ENCODE measurements at regions not wholly inside any gene's neighbourhood (a gene's known extent, or its start where the extent isn't known, plus 50 kb on each side); places are given as distances from the start of the nearest gene placed in this dataset.

GRCh38 chr5:167894631-167895472 lies 396.6 kb upstream of the WWC1 start:
- no peak for DNase-seq

DNA sequence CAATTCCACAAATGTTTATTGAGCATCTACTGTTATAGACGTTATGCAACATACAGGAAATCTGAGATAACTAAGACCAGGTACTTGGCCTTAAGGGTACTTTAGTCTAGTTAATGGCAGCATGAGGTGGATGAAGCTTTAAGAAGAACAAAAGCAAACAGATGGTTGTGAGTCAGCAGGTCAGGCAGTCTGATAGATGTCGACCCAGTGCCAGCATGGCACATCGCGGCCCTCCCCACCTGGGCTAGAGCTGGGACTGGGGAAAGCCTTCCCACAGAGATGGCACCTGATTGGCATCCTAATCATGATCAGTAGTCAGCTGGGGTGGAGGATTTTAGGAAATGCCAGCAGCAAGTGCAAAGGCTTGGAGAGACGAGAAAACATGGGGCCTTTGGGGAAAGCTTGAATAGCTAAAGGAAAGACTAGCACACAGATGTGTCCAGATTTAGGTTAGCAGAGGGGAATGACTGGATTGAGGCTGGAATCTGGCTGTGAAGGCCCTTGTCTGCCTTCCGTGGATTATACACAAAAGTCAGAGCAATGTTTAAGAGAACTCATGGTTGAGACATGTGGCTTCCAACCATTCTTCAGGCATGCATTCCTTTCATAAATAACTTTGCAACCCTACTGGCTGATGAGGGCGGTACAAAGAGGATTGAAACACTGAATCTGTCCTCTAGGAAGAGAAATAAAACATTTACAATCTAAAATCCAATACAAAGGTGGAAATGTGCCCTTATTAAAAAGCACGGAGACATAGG lies 395.4 kb upstream of the WWC1 start:
- DNase-seq, result no peak

DNA sequence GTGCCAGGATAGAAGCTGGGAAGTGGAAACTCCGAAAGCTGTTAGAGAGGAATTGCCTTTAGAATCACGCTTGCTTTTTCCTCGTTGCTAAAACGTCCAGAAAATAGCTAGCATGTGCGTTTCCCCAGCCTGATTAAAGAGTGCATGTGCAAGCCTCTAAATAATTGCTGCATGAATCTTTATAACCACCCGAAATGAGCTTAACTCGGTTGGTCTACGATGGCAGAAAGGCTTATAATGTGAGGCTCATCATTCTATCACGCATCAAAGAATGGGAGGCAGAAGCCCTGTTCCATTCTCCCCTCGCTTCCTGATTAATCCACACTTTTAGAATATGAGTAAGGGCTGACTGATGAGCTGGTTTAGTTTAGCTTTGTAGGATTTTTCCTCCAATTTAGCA lies 394.6 kb upstream of the WWC1 start:
- no peak for DNase-seq

DNA sequence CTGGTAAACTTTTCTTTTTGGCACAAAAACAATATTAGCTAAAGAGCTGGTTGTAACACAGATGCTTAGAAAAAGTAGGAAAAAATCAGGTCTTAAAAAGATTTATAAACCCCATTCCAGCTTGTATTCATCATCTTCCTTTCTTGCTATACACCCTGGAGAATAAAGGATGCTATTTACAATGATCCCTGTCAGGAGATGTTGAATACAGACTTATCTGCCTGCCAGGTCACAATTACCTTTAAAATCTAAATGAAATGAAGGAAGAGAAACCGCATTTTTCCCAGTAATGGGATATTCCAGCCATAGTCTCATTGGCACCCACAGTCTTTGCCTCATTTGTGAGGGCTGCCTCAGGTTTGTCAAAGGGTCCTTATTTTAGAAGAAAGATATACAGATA lies 394.1 kb upstream of the WWC1 start:
- DNase-seq, result no peak

DNA sequence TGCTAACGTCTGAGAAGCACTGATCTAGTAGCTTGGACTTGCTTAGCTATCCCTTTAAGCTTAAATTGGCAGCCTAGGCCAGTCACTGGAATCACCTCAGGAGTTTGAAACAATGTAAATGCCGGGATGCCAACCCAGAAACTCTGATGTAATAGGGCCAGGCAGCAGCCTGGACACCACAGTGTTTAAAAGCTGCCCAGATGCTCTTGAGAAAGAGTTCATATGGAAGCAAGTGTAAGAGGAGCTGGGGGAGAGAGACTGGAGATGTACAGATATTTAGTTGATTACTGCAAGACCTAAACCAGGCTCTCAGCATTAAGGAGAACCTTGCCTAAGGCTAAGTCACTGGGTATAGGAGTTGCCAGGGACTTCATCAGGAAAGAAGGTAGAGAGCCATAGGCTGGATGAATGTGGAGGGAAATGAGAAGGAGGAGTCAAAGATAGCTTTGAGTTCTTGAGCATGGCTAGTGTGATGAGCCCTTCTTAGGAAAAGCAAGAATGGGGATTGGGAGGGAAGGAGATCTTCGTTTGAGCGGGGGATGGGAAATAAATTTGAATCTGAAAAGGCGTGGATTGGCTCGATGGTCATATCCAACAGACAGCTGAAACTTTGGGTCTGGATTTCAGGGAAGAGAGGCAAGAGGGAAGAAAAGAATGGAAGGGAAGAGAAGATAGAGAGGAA lies 392.9 kb upstream of the WWC1 start:
- no peak for DNase-seq

- DNase-seq, result no peak
These were observed 391.9 kb upstream of the WWC1 start for GRCh38 chr5:167899490-167900070.

DNA sequence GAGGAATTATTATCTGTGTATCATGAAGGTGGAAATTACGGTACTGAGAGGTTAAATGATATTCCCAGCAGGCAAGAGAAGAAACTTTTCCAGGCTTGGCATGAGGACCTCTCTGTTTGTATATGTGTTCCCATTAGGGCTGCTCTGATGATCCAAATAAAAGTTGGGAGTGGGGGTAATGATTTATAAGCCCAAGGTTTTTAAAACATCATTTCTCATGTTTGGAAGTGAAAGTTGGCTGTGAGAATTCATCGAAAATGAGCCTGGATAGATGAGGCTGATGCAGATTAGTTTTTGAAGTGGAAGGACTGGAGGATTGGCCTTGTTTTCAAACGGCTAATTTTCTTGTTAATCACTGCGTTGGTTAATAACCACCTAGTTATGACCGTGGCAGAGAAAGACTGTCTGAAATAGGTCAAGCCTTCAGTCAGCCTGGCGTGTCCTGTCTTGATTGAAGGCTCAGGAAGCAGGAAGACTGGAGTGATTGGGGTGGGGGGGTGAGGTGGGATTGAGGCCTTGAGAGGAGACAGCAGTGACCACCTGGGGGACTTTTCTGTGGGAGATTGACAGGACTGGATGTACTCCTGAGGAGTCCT lies 391.0 kb upstream of the WWC1 start:
- DNase-seq, result no peak

GRCh38 chr5:167902298-167902697 lies 389.1 kb upstream of the WWC1 start:
- DNase-seq, result no peak

DNA sequence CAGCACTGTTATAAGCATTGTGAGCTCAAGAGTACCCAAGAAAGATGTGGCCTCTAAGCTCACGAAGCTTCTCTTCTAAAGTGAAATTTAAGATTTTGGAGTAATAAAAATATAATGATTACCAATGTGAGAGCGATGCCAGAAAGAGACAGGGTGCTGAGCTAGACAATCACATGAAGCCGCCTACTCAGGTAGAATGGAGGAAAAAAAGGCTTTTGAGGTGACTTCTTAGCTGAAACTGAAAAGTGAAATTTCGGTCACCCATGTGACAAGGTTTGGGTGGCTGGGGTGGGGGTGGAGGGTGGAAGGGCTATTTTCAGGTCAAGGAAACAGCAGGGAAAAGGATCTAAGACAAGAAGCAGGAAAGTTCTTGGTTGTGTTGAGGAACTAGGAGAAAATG lies 388.2 kb upstream of the WWC1 start:
- no peak for DNase-seq

DNA sequence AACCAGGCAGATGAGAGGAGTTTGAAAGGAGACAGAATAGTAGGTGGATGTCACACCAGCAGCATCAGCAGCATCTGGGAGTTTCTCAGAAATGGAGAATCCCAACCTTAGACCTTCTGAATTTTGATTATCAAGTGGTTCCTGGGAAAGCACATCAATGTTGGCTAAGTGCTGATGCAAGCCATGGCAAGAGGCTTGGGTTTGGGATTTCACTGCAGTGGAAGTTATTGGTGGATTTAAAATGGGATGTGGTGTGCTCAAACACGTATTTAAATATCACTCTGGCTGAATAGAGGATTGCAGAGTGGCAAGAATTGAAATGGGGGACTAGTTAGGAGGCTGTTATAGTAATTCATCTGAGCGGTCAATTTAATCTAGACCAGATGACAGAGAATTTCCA lies 387.8 kb upstream of the WWC1 start:
- DNase-seq, result no peak

DNA sequence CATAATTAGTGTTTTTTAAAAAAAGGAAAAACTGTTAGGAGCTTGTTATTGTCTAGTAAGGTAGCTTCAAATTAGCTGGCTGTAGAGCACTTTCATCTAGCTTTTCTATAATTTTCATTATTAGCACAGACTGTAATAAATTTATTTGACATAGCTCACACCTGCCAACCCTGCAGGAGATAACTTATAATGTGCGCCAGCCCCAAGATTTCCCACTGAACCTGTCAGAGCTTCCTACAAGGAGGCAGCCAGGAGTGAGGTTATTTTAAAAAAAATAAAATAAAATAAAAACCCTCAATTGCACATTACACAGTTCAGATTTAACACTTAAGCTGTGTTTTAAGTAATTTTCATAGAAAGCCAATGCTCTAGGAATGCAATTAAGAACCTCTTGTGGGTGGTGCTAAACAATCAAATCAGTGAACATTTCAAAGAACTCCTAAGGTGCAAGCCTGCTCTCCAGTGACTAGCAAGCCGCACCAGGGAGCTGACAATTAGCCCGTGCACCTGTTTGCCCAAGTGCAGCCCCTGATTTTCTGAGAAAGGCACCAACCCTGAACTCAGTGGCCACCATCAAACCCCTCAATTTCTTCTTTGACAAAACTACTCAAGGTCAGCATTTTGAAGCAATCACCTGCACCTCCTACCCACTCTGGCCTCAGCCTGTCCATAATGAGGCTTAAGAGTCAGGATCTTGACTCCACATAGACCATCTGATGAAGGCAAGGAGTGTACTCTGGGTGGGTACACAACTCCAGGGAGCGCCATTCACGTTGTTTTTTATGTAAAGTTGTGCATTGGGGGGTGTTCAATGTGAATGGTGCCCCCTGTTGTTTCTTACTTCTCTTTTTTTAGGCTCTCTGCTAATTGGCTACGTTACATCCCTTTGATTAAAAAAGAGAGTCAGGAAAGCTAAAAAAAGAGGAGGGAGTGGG lies 385.3 kb upstream of the WWC1 start:
- no peak for DNase-seq

- no peak for DNase-seq
These were observed 382.8 kb upstream of the WWC1 start for GRCh38 chr5:167908606-167909005.

DNA sequence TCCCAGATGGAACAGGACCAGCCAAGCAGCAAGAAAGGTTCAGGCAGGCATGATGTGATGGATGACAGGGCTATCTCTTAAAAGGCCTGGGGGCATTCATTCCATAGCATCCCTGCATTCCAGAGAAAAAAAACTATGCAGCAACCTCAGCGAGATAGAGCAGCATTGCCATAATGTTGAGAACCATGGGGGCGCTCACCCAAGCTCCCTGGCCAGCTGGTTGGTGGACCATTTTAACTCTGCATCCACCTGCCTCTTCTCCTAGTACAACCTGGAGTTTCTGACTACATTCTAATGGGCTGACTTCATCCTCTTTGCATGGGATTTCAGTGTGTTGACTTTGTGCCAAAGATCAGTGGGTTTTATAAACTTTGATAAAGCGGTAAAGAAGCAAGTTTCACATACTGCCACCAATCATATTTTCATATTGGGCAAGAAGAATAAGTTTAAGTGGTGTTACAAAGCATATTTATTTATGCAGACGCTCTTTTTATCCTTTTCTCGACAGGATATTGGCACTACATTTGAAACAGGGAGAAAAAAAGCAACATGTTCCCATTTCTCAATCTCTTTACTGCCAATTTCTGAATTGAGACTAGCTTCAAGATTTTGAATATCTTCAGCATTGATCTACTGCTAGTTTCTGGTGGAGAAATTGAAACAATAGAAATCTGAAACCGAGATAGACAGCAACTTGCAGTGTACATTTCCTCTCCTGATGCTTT lies 378.3 kb upstream of the WWC1 start:
- DNase-seq, result no peak

DNA sequence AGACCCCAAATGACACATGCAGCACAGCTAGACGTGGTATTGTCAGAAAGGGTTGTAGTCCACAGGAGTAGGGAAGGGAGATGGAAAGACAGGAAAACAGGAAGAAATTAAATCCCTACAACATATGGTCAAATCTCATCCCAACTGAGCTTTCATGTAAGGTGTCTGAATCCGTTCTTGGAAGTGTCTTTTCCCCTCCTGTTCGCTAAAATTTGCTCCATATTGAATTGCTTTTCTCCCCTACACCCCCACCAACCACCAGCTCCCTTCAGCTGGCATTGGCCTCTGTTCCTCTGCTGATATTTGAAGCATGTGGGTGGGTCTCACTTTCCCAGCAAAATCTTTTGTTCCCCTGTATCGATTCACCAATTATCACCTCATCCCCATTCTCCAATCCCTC lies 376.2 kb upstream of the WWC1 start:
- no peak for DNase-seq

- no peak for DNase-seq
These were observed 375.2 kb upstream of the WWC1 start for GRCh38 chr5:167916261-167916691.

DNA sequence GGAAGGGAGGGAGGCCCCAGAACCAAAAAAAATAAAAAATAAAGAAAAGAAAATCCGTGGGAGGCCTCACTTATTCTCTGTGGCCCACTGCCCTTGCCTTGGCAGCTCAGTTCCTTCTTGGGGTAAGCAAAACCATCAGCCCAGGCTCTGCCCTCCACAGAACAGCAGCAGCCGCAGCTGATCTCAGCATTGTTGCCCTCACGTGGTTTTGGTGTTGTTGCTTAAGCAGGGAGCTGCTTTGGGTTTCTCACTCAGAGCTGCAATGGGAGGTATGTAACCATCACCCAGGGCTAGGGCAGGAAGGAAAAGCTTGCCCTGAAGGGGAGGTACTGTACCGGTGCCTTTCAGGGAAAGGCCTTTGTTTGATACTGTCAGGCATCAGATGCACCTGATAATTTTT lies 374.7 kb upstream of the WWC1 start:
- DNase-seq, result no peak

- DNase-seq, result no peak
These were observed 373.1 kb upstream of the WWC1 start for GRCh38 chr5:167918184-167918812.

DNA sequence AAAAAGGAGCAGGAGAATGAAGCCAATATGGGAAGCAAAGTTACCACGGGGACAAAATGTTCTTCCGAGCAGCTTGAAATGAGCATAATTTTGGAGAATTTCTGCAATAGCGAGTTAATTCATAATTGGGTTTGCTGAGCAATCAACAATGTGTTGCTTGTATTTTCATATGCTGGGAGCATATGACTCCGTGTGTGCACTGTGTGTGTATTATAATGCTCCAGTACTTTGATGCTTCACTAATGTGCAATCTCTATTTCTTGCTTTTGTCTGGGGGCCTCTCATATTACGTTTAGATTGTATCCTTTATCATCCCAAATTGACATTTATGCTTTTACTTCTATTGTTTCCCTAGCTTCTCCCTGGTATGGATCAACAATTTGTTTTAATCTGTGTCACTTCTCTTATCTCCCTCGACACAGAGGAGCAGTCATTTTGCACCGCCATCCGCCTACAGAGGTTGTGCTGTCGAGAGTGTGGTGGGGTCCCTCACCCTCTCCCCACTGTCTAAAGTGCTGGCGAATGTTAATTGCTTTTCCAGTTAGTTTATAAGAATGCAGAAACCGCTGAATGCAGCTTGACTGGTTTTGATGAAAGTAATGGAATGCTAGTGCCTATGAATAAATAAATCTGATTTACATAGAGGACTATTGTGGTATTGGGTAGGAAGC lies 372.5 kb upstream of the WWC1 start:
- DNase-seq, result no peak

- no peak for DNase-seq
These were observed 370.9 kb upstream of the WWC1 start for GRCh38 chr5:167920589-167920988.

DNA sequence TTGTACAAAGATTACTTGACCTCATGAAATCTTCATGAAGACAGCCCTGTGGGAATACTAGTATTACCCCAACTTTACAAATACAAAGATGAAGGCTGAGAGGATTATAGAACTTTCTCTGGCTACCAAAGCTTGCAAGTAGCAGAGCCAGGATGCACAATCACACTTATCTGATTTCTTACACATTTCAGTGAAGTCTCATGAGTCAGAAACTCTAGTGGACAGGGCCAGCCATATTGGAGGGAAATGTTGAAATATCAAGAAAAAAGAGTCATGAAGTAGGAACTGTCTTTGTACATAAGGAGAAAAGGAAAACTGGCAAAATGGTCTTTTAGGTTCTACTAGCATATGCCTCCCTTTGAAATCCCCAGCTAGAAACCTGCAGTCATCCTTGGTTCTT lies 369.6 kb upstream of the WWC1 start:
- DNase-seq, result no peak

All from SIG-M5 (cell line).